ENCODE measurements at regions not wholly inside any gene's neighbourhood (a gene's known extent, or its start where the extent isn't known, plus 50 kb on each side); places are given as distances from the start of the nearest gene placed in this dataset.

- H3K4me3 ChIP-seq: no peak overlapping the region
- no peak for DNase-seq
- H3K27ac ChIP-seq: no peak overlapping the region
- no peaks in the 10 kb centered on the region for H3K9me3 ChIP-seq
- H3K27me3 ChIP-seq: no peaks in the 10 kb centered on the region
- TF ChIP-seq CTCF (IDR thresholded peaks at IDR 0.05) (no peak), POLR2A (IDR thresholded peaks at IDR 0.05) (no peak)
- no peaks in the 10 kb centered on the region for H3K4me1 ChIP-seq
- no peaks in the 10 kb centered on the region for H3K36me3 ChIP-seq
Measured at GRCh38 chr3:80366808-80367548, 599.2 kb upstream of the ROBO1 start.

- no peak for DNase-seq
- no peaks in the 10 kb centered on the region for H3K36me3 ChIP-seq
- H3K27ac ChIP-seq: no peak overlapping the region
- no peak for TF ChIP-seq CTCF (IDR thresholded peaks at IDR 0.05)
- no peak for TF ChIP-seq POLR2A (IDR thresholded peaks at IDR 0.05)
- H3K27me3 ChIP-seq: no peaks in the 10 kb centered on the region
- no peaks in the 10 kb centered on the region for H3K4me1 ChIP-seq
- no peaks in the 10 kb centered on the region for H3K9me3 ChIP-seq
- H3K4me3 ChIP-seq: no peak overlapping the region
Measured at GRCh38 chr3:80357761-80358160, 590.0 kb upstream of the ROBO1 start.

- H3K36me3 ChIP-seq: no peaks in the 10 kb centered on the region
- H3K27ac ChIP-seq: no peak overlapping the region
- no peaks in the 10 kb centered on the region for H3K27me3 ChIP-seq
- TF ChIP-seq CTCF (IDR thresholded peaks at IDR 0.05) (no peak), POLR2A (IDR thresholded peaks at IDR 0.05) (no peak)
- no peak overlapping the region for H3K4me3 ChIP-seq
- no peak for DNase-seq
- no peaks in the 10 kb centered on the region for H3K9me3 ChIP-seq
- no peaks in the 10 kb centered on the region for H3K4me1 ChIP-seq
Measured at GRCh38 chr3:80355144-80355543, 587.3 kb upstream of the ROBO1 start.

GRCh38 chr3:80351201-80351600 lies 583.4 kb upstream of the ROBO1 start:
- DNase-seq: no peak
- no peaks in the 10 kb centered on the region for H3K27me3 ChIP-seq
- no peaks in the 10 kb centered on the region for H3K36me3 ChIP-seq

GRCh38 chr3:80350771-80351170 lies 583.0 kb upstream of the ROBO1 start:
- DNase-seq: no peak
- no peaks in the 10 kb centered on the region for H3K27me3 ChIP-seq
- no peaks in the 10 kb centered on the region for H3K4me1 ChIP-seq
- H3K27ac ChIP-seq: no peak overlapping the region
- no peak overlapping the region for H3K4me3 ChIP-seq
- no peaks in the 10 kb centered on the region for H3K9me3 ChIP-seq
- TF ChIP-seq CTCF (IDR thresholded peaks at IDR 0.05): no peak
- no peak for TF ChIP-seq POLR2A (IDR thresholded peaks at IDR 0.05)
- no peaks in the 10 kb centered on the region for H3K36me3 ChIP-seq

More at GRCh38 chr3:80351201-80351600, 583.4 kb upstream of the ROBO1 start:
- TF ChIP-seq POLR2A (IDR thresholded peaks at IDR 0.05) (no peak), CTCF (IDR thresholded peaks at IDR 0.05) (no peak)
- no peaks in the 10 kb centered on the region for H3K4me1 ChIP-seq
- H3K4me3 ChIP-seq: no peak overlapping the region
- H3K27ac ChIP-seq: no peak overlapping the region
- no peaks in the 10 kb centered on the region for H3K9me3 ChIP-seq

Data from Peyer's patch (tissue), 4 donors.